ENCODE measurements at regions not wholly inside any gene's neighbourhood (a gene's known extent, or its start where the extent isn't known, plus 50 kb on each side); places are given as distances from the start of the nearest gene placed in this dataset.

DNA sequence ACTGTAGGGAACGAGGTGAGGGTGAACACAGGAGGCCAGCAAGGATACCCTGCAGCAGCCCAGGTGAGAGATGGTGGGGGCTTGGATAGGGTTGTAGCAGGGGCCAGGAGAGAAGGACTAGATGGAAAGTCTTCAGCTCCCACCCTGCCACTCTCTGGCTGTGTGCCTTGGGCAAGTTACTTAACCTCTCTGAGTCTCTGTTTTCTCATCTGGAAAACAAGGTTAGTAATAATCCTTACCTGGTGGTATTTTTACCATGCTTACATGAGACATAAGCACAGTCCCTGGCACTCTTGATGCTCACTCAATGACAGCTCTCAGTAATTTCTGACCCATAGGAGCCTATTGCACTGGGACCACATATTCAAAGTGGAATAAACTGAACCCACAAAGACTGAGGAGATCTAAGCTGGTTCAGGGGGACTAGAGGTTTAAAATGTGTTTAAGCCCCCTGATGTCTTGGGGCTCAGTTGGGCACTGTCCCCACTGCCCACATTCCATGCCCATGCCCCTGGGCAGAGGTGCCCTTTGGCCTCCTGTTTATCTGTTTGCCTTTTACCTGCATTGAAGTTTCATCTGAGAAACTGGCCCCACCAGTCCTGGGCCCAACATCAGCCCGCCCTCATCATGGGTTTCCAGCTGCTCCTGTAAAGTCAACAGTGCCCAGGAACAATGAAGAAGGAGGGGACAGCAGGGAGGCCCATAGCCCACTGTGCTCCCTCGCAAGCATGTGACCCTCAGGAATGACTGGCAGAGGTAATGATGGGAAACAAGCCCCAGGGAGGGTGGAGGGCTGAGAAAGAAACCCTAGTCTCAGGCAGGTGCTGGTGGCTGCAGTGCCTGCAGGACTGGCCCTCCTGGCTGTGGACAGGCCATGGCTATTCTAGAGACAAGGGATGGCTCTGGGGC lies 104.0 kb downstream of the VEGFA start:
- in situ Hi-C loops (cut with HindIII; ENCODE audit: low sequenced_read_pairs) = no loop called here
- DNase-seq (ENCODE audit: low spot score) = no peak

DNA sequence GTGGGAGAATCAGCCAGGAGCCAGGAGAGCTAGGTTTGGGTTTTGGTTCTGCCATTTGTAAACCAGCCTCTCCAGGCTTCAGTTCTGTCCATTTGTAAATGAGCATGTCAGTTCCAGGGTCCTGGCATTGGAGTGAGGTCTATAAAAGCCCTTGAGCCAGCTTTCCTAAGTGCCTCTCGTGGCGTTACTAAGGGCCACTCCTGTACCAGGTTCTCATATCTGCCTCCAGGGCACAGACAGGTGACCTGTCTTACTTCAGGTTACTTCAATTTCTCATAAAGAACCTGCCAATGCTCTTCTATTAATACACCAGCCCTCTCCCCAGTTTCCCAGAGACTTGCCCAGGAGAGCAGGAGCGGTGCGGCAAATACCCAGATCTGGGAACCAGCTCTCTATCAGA lies 101.9 kb downstream of the VEGFA start:
- in situ Hi-C loops (cut with HindIII; ENCODE audit: low sequenced_read_pairs) = no loop called here

DNA sequence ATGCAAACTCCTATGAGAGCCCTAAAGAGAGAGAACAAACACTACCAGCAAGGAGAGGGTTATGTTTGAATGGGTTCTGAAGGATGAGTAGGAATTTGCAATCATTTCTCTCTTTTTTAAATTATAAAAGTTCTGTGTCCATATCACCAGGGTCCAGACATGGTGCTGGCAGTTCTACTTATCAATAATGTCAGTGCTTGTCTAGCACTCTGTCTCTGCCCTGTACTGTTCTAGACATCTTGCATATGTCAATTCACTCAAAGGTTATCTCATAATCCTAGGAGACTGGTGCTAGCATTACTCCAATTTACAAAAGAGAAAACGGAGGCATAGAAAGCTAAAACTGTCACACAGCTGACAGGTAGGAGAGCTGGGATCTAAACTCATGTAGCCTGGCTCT lies 101.3 kb downstream of the VEGFA start:
- DNase-seq (ENCODE audit: low spot score) = no peak
- in situ Hi-C loops (cut with HindIII; ENCODE audit: low sequenced_read_pairs) = no loop called here

More for the DNA sequence above, 101.9 kb downstream of the VEGFA start:
- no peak for DNase-seq (ENCODE audit: low spot score)

GRCh38 chr6:43870660-43871061 lies 100.7 kb downstream of the VEGFA start:
- in situ Hi-C loops (cut with HindIII; ENCODE audit: low sequenced_read_pairs) = no loop called here
- DNase-seq (ENCODE audit: low spot score) = no peak

DNA sequence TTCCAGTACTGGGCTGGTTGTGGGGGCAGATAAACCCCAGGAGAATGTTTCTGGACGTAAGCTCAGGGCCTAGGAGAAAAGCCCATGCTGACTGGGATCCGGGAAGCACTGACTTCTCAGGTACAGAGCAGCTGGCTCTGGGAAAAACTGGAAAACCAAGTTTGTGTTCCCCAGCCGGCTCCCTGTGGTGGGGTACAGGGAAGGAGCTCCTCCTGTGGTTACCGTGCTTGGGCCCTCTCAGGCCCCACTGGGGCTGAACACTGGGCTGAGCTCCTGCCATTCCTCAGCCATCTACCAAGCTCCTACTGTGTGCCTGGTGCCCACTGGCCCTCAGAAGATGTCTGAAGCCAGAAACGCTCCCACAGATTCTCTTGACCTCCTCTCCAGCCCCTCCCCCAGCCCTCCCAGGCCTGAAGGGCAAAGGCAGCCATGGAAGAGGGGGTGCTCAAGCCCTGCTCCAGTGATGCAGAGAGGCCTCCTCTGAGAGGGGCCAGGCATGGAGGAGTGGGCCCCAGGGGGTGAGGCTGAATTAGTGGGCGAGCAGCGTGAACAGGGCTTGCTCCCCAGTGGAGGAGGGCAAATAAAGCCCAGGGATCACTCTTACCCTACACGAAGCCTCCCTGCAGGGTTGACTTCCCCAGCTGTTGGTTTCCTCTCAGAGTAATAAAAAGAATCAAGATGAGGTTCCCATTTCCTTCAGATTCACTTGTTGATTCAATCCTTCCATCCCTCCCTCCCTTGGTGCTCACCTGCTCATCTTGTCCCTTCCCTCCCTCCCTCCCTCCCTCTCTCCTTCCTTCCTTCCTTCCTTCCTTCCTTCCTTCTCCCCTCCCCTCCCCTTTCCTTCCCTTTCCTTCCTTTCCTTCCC lies 100.0 kb downstream of the VEGFA start:
- in situ Hi-C loops (cut with HindIII; ENCODE audit: low sequenced_read_pairs) = no loop called here
- DNase-seq (ENCODE audit: low spot score) = no peak

DNA sequence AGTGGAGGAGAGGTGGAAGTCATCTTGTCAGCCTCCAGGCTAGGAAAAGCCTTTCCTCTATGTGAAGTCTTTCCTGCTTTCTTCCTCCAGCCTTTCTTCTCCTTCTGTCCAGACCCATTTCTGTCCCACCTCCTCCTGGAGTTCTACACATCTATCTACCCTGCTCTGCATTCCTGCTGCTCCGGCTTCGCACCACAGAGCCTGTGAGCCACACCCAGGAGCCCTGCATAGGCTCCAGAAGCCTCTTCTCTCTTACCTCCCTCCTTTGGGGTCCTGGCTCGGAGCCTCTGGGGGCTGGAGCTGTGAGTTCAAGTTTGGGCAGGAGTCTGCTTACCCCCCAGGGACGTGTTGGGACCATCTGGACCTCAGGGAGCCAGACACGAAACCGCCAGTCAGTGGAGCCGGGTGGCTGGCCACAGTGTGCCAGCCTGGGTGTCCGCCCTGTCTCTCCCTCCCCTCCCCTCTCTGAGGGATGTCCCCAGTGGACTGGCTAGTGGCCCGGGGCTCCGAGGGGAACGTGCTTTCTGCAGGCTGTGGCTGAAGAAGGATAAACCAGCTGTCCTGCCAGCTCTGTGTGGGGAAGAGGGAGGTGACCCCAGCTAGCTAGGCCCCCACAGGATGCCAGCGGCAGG lies 99.2 kb downstream of the VEGFA start:
- in situ Hi-C loops (cut with HindIII; ENCODE audit: low sequenced_read_pairs) = no loop called here
- DNase-seq (ENCODE audit: low spot score) = peak; percentile 8

DNA sequence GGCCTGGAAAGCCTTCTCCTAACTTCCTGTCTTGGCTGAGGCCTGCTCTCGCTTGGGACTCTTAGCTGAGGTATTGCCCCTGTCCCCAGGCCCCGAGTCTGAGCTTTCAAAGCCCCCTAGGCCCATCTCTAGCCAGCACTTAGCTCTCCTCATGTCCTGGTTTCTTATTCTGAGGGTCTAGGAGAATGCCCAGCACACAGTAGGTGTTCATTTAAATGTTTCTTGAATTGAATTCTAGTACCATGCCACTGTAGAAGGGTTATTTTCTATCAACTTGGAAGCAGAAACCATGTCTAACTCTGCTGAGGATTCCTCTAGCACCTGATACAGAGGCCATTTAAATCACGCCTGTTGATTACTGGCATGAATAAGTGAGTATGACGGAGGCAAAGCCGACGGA lies 98.5 kb downstream of the VEGFA start:
- in situ Hi-C loops (cut with HindIII; ENCODE audit: low sequenced_read_pairs) = no loop called here
- DNase-seq (ENCODE audit: low spot score) = no peak

- in situ Hi-C loops (cut with HindIII; ENCODE audit: low sequenced_read_pairs) = no loop called here
- DNase-seq (ENCODE audit: low spot score) = no peak
These were observed 98.0 kb downstream of the VEGFA start for GRCh38 chr6:43867996-43868395.

GRCh38 chr6:43867246-43867645 lies 97.2 kb downstream of the VEGFA start:
- DNase-seq (ENCODE audit: low spot score) = no peak

DNA sequence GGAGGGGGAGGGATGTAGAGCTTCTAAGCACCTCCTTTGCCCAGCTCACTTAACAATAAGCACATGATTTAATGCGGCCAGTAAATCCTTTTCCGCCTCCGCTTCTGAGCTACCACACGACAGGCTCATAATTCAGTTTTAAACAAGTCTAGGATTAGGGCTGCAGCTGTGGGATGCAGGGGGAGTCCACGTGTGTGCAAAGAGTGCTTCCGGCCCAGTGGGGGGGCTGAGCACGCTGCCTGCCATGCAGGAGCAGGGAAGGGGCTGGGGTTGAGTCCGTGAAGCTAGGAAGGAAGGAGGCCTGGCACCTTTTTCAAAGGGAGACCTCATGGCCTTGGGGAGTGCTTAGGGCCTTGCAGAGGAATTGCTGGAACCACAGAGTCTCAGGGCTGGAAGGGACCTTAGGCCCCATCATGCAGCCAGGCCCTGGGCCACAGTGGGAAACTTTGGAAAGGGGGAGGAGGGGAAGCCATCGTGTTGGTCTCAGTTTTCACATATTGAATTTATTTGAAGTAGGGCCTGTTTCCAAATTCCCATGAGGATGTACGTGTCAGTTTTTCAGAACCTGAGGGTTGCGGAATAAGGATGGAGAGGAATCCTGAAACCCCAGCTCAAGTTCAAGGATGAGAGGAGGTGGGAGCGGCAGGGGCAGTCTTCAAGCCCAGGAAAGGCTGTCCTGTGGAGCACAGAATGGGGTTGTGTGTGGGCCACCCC lies 96.1 kb downstream of the VEGFA start:
- in situ Hi-C loops (cut with HindIII; ENCODE audit: low sequenced_read_pairs) = no loop called here
- DNase-seq (ENCODE audit: low spot score) = no peak

More at GRCh38 chr6:43867246-43867645, 97.2 kb downstream of the VEGFA start:
- in situ Hi-C loops (cut with HindIII; ENCODE audit: low sequenced_read_pairs) = no loop called here

DNA sequence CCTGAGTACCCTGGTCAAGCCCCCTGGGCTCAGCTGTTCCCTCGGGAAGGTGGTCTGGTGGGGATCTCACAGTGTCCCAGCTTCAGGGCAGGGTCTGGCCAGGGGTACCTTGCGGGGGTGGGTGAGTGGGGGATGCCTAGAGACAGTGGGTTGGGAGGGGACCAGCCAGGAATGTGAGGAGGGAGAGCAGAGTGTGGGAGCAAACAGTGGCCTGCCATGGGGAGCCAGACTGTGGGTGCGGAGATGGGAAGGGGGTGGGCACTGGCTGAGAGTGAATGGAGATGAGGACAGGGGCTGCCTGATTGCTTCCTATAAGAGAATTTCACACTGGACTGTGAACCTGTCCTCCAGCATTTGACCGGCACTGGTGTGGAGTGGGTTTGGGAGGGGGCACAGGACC lies 95.1 kb downstream of the VEGFA start:
- no peak for DNase-seq (ENCODE audit: low spot score)
- in situ Hi-C loops (cut with HindIII; ENCODE audit: low sequenced_read_pairs) = no loop called here

DNA sequence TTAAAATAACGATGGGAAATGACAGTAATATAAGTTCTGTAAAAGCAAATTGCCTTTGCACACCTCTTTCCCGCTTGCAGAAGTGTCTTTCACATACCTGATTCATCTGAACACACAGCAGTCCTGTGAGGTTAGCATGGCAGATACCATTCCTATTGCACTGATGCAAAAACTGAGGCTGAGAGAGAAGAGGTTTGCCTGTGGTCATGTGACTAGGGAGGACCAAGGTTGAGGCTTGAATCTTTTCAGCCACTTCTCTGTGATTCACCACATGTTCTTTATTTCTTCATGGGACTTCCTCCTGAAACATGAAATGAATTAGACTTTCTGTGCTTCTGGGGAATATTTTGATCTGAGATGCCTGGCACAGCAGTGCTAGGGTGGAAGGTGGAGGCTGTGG lies 92.9 kb downstream of the VEGFA start:
- no peak for DNase-seq (ENCODE audit: low spot score)
- in situ Hi-C loops (cut with HindIII; ENCODE audit: low sequenced_read_pairs) = no loop called here

- in situ Hi-C loops (cut with HindIII; ENCODE audit: low sequenced_read_pairs) = no loop called here
- no peak for DNase-seq (ENCODE audit: low spot score)
These were observed 91.3 kb downstream of the VEGFA start for GRCh38 chr6:43861212-43861894.

DNA sequence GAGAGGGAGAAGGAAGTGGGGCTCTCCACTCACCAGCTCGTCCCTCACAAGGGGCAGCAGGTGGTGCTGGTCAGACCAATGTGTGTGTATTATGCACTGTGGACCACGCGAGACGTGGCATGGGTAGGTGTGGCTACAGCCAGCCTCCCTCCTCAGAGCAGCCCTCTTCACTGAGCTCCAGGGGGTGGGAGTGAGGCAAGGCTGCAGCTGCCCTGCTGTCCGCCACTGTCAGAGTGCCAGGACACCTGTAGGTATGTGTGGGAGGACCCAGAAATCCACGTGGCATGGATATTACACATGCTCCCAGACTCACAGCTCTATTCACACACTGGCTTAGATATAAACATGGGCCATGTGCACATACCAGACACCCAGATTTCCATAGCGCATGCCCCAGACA lies 90.3 kb downstream of the VEGFA start:
- peak; percentile 15 for DNase-seq (ENCODE audit: low spot score)
- in situ Hi-C loops (cut with HindIII; ENCODE audit: low sequenced_read_pairs) = no loop called here

DNA sequence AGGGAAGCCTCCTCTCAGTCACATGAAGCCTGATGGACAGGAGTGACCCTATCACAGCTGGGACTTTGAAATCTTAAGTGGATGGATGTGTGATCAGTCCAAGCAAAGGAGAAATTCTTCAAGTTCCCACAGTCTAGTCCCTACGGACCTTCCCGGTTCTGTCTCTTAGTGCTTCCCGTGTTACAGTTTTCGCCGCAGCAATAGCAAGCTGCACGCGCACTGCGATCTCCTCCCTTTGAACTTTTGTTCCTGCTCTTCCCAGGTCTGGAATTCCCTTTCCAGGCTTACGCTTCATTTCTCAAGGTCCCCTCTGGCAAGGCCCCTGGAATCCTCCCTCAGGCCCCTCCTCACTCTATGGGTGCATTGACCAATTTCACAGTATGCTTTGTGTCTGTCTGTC lies 89.2 kb downstream of the VEGFA start:
- in situ Hi-C loops (cut with HindIII; ENCODE audit: low sequenced_read_pairs) = no loop called here

DNA sequence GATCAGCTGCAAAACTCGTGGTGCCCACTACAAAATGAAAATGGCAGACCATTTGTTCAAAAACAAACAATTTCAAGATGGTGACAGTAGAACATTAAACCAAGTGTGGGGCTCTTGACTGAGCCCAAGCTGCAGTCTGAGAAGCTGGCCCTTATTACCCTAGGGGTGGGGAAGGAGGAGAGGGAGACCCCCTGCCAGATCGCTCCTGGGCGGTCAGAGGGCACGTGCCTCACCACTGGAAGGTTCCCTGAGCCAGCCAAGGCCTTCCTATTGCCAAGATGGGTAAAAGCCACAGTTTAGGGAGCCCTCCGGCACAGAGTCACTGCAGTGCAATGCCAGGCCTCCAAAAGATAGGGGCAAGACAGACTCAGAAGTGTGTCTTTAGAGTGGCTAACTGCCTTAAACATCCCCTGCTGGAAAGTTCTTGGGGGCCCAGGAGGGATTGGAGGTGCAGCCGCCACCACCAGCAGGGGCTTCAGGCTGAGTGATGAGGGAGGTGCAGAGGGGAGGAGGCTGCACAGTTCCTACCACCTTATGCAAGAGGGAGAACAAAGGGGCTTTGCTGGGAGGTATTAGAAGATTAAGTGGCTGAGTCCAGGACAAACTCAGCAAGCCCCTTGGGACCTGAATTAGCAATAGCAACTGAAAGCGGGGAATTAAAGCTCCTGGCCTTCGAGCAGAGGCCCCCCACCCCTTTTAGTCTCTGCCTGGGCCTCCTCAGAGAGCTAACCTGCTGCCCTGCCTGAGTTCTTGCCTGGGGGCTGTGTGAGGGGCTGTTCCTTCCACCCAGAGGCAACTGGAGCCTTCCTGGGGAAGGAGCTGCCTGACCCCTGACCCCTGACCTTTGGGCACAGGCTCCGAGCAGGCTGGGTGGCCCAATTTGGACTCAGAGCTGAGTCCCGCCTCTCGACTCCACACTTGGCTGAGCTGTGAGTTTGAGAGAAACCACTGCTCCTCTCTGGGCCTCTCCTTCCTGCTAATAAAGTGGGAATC lies 88.4 kb downstream of the VEGFA start:
- no peak for DNase-seq (ENCODE audit: low spot score)
- in situ Hi-C loops (cut with HindIII; ENCODE audit: low sequenced_read_pairs) = no loop called here

More for the DNA sequence above, 89.2 kb downstream of the VEGFA start:
- no peak for DNase-seq (ENCODE audit: low spot score)

- peak; percentile 89 for DNase-seq (ENCODE audit: low spot score)
- in situ Hi-C loops (cut with HindIII; ENCODE audit: low sequenced_read_pairs) = no loop called here
These were observed 86.2 kb downstream of the VEGFA start for GRCh38 chr6:43856005-43856765.

Measured in G401 (cell line).